ENCODE measurements at regions not wholly inside any gene's neighbourhood (a gene's known extent, or its start where the extent isn't known, plus 50 kb on each side); places are given as distances from the start of the nearest gene placed in this dataset.

DNA sequence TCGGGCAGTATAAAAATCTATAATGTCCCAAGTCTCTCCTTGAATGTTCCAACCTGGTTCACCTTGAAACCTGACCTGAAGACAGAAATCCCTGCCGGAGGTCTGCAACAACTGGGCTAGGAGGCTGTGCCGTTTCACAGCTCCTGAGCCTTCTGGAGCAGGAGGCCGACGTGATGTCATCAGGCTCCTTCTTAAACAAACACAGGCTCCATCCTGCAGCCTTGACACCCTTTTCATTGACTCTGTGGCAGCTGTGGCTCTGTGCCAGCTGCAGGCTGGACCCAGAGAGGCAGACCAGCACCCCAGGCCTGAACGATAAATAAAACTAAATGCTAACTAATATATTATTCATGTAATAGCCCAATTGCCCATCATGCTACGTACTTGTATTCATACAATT is 483.9 kb downstream of the CD83 start:
- WGBS (ENCODE audit: extremely low coverage, insufficient read length, low lambda C conversion rate), result no CpG with 5 or more reads among the region's 7 CpGs
- TF ChIP-seq CTCF (conservative IDR thresholded peaks at IDR 0.05), result no peak
- Mint-ChIP-seq H3K4me3 (no peak overlapping the region), H3K27ac (no peak overlapping the region), H3K36me3 (ENCODE audit: insufficient read depth in 1 of 3, low read depth in 3 of 3) (peaks cover 0 to 9% (median 2%) of the 10 kb centered on the region in 3 experiments; a peak in 2 of 7 replicates), H3K9me3 (no peaks in the 10 kb centered on the region; a peak in 1 of 5 replicates), H3K27me3 (ENCODE audit: low read depth) (no peaks in the 10 kb centered on the region), H3K4me1 (peaks cover 41 to 54% of the 10 kb centered on the region in 2 experiments)
- Histone ChIP-seq H3K9me3 (ENCODE audit: control insufficient read depth, low read depth, low read length) (no peaks in the 10 kb centered on the region), H3K27me3 (ENCODE audit: insufficient read depth, low read length) (no peaks in the 10 kb centered on the region), H3K23ac (ENCODE audit: insufficient read length, low read depth, low read length) (no peak overlapping the region), H3K14ac (ENCODE audit: insufficient read depth, low read length) (no peak overlapping the region), H4K8ac (replicated peaks; ENCODE audit: insufficient read length, low read depth, low read length) (no peak overlapping the region), H3K23me2 (ENCODE audit: insufficient read length, low read depth, low read length, poor library complexity, severe bottlenecking) (no peaks in the 10 kb centered on the region), H3K4me2 (ENCODE audit: insufficient read depth, insufficient read length, low read length) (no peak overlapping the region), H4K5ac (ENCODE audit: insufficient read length, low read depth, low read length) (no peak overlapping the region), H3K56ac (ENCODE audit: insufficient read length, low read depth, low read length) (no peak overlapping the region), H3K9ac (ENCODE audit: extremely low read depth, insufficient read length, low read length) (no peak overlapping the region), H2AFZ (ENCODE audit: low read length) (no peak overlapping the region), H2BK120ac (ENCODE audit: low read depth, low read length, poor library complexity, severe bottlenecking) (no peak overlapping the region), H3K79me1 (ENCODE audit: insufficient read depth, low read depth, low read length, poor library complexity, severe bottlenecking) (no peaks in the 10 kb centered on the region), H3T11ph (ENCODE audit: low read length) (no peak overlapping the region), H2BK20ac (ENCODE audit: low read depth, low read length, poor library complexity, severe bottlenecking) (no peak overlapping the region), H2BK5ac (ENCODE audit: insufficient read length, low read length) (no peak overlapping the region), H2BK12ac (ENCODE audit: insufficient read length, low read depth, low read length) (no peak overlapping the region), H3K27ac (ENCODE audit: insufficient read length, low read depth, low read length) (no peak overlapping the region), H3K79me2 (ENCODE audit: insufficient read depth, low read length) (no peaks in the 10 kb centered on the region), H2AK5ac (ENCODE audit: insufficient read length, low read length) (no peak overlapping the region), H3K18ac (ENCODE audit: insufficient read length, low read depth, low read length) (no peak overlapping the region), H4K20me1 (ENCODE audit: control insufficient read depth, insufficient read depth, insufficient read length) (no peaks in the 10 kb centered on the region), H4K91ac (ENCODE audit: insufficient read length, low read depth, low read length) (no peak overlapping the region), H3K4ac (ENCODE audit: low read depth, low read length) (no peak overlapping the region), H2BK15ac (ENCODE audit: low read depth, low read length) (no peak overlapping the region), H3K4me1 (ENCODE audit: insufficient read depth, low read length) (peaks cover 12% of the 10 kb centered on the region)
- DNase-seq, result no peak
